GM12878 (cell line): ENCODE measurements at regions not wholly inside any gene's neighbourhood (a gene's known extent, or its start where the extent isn't known, plus 50 kb on each side); places are given as distances from the start of the nearest gene placed in this dataset.

Experiments
- ATAC-seq: fragments of 200-7000 bp; cut with Tn5 transposase; 3 replicates; pipeline ENCODE4 v1.9.1; 2020; ENCODE audit warnings: mild to moderate bottlenecking, moderate library complexity
- BruUV-seq: library from RNA; stranded (reverse); fragments of 400-500 nt; replicated peaks from 2 replicates; lab custom pipeline; 2021; lab: Mats Ljungman, UMichigan
- CTCF ChIA-PET: fragments of 300-600 bp; sonication (Branson Sonifier 250); formaldehyde crosslinking; extraction: SDS; loops from one replicate; lab custom pipeline; 2021; ENCODE audit warnings: inconsistent platforms; lab: Yijun Ruan, JAX
- POLR2A ChIA-PET: fragments of 350-600 bp; formaldehyde crosslinking; extraction: SDS; loops from one replicate; lab custom pipeline; 2021; ENCODE audit warnings: inconsistent platforms; lab: Charles Lee
- RAD21 ChIA-PET: fragments of 300-600 bp; sonication (Branson Sonifier 250); formaldehyde crosslinking; loops from one replicate; lab custom pipeline; 2023; ENCODE audit warnings: antibody characterized with exemption; ENCODE audit not compliant: unreplicated experiment; lab: Charles Lee
- SMC1A ChIA-PET: fragments of 300-600 bp; sonication (Branson Sonifier 250); formaldehyde crosslinking; loops from one replicate; lab custom pipeline; 2023; ENCODE audit not compliant: unreplicated experiment, uncharacterized antibody; lab: Charles Lee
- DNase-seq: peaks from one replicate; pipeline ENCODE4 v3.0.0-alpha.2; 2011; ENCODE audit warnings: low read depth, low spot score
- FAIRE-seq: peaks from 3 replicates; lab custom pipeline; 2011; peaks lifted over from hg19 to GRCh38; lab: Jason Lieb, UNC
- H2AFZ ChIP-seq: 2 replicates; pipeline ENCODE4 v1.6.0; 2011; ENCODE audit warnings: low read depth, low read length, control low read depth; ENCODE audit not compliant: control insufficient read depth
- H3K27ac ChIP-seq: 2 replicates; pipeline ENCODE4 v1.5.1; 2011; ENCODE audit warnings: control low read depth; ENCODE audit not compliant: control insufficient read depth, insufficient read depth
- H3K27me3 ChIP-seq, 2 experiments: replicated peaks in 1 of 2; 2 replicates each; pipeline versions ENCODE4 v1.6.0 to v1.6.1; 2011; ENCODE audit warnings: low read length in 1 of 2; ENCODE audit not compliant: control insufficient read depth in 2 of 2, insufficient read depth in 2 of 2
- H3K36me3 ChIP-seq, 2 experiments: 2 replicates each; pipeline ENCODE4 v1.5.1; 2011; ENCODE audit warnings: low read length in 1 of 2; ENCODE audit not compliant: control insufficient read depth in 2 of 2, insufficient read depth in 2 of 2
- H3K4me1 ChIP-seq: 2 replicates; pipeline ENCODE4 v1.6.1; 2011; ENCODE audit warnings: mild to moderate bottlenecking, low read length, moderate library complexity, mixed read lengths; ENCODE audit not compliant: control insufficient read depth, insufficient read depth
- H3K4me2 ChIP-seq: 2 replicates; pipeline ENCODE4 v1.6.0; 2011; ENCODE audit warnings: control low read depth; ENCODE audit not compliant: control insufficient read depth, insufficient read depth
- H3K4me3 ChIP-seq: fragments of 200-600 bp; sonication (generic); 2 replicates; pipeline ENCODE4 v1.5.1; 2016
- H3K79me2 ChIP-seq: 2 replicates; pipeline ENCODE4 v1.6.0; 2011; ENCODE audit warnings: low read length; ENCODE audit not compliant: control insufficient read depth, insufficient read depth
- H3K9ac ChIP-seq: 2 replicates; pipeline ENCODE4 v1.8.0; 2011; ENCODE audit warnings: low read length, control low read depth, mixed read lengths; ENCODE audit not compliant: control insufficient read depth, insufficient read depth
- H3K9me3 ChIP-seq: replicated peaks from 3 replicates; pipeline ENCODE4 v1.5.1; 2011; ENCODE audit warnings: mild to moderate bottlenecking, low read length; ENCODE audit not compliant: control insufficient read depth, insufficient read depth
- H4K20me1 ChIP-seq: 2 replicates; pipeline ENCODE4 v1.6.0; 2011; ENCODE audit not compliant: control insufficient read depth, insufficient read depth
- BHLHE40 ChIP-seq, 2 experiments: fragments of 450-650 bp in 1 of 2; IDR thresholded peaks; 2 replicates each; pipeline ENCODE4 v1.6.1; 2011 to 2017; ENCODE audit warnings: low read depth in 2 of 2, borderline replicate concordance in 1 of 2, improper control_type of control experiment in 1 of 2, low read length in 1 of 2, mild to moderate bottlenecking in 1 of 2
- IKZF1 ChIP-seq: fragments of 450-650 bp; conservative IDR thresholded peaks from 2 replicates; pipeline ENCODE4 v1.6.1; 2017; ENCODE audit warnings: antibody characterized with exemption, mild to moderate bottlenecking
- KAT2A ChIP-seq: conservative IDR thresholded peaks from 2 replicates; pipeline ENCODE4 v1.6.1; 2011; ENCODE audit warnings: low read depth, low read length; ENCODE audit not compliant: control insufficient read depth
- MYC ChIP-seq: IDR thresholded peaks from 2 replicates; pipeline ENCODE4 v1.6.1; 2011; ENCODE audit warnings: mild to moderate bottlenecking, low read length, moderate library complexity, inconsistent platforms; ENCODE audit not compliant: insufficient read depth, insufficient replicate concordance, insufficient read length, severe bottlenecking
- PAX5 ChIP-seq: IDR thresholded peaks from 2 replicates; pipeline ENCODE4 v1.6.1; 2011; ENCODE audit warnings: low read depth, low read length, borderline replicate concordance
- RB1 ChIP-seq: fragments of 450-650 bp; formaldehyde crosslinking; IDR thresholded peaks from 2 replicates; pipeline ENCODE4 v1.6.1; 2017; ENCODE audit warnings: mild to moderate bottlenecking, borderline replicate concordance
- RUNX3 ChIP-seq: IDR thresholded peaks from 2 replicates; pipeline ENCODE4 v1.6.1; 2012; ENCODE audit warnings: low read length, inconsistent platforms
- SMAD1 ChIP-seq: fragments of 450-650 bp; IDR thresholded peaks from 2 replicates; pipeline ENCODE4 v1.6.1; 2018; ENCODE audit warnings: mild to moderate bottlenecking, low read depth; ENCODE audit not compliant: partially characterized antibody
- SMC3 ChIP-seq: IDR thresholded peaks from 2 replicates; pipeline ENCODE4 v1.6.1; 2011; ENCODE audit warnings: low read length, improper control_type of control experiment, borderline replicate concordance
- TAF1 ChIP-seq: IDR thresholded peaks from 2 replicates; pipeline ENCODE4 v1.6.1; 2011; ENCODE audit warnings: mild to moderate bottlenecking, low read depth, low read length, borderline replicate concordance
- ZZZ3 ChIP-seq: IDR thresholded peaks from 2 replicates; pipeline ENCODE4 v1.6.1; 2011; ENCODE audit warnings: low read depth; ENCODE audit not compliant: control insufficient read depth, insufficient read length
- whole genome bisulfite sequencing: methylation state at CpG from one replicate; pipeline ENCODE4 v1.1.6; 2016; ENCODE audit warnings: low lambda C conversion rate; ENCODE audit not compliant: insufficient replicate concordance, insufficient coverage; ENCODE audit errors: missing lambda C conversion rate; 5-methylcytosine and 5-hydroxymethylcytosine counted together
- in situ Hi-C: fragments of 300-500 bp; cut with MboI; formaldehyde crosslinking; loops from 9 replicates; pipeline ENCODE4 v1.14.3; 2018; ENCODE audit warnings: mixed read lengths
- intact Hi-C: fragments of 100-400 bp; cut with micrococcal nuclease; formaldehyde crosslinking; loops from one replicate; pipeline ENCODE4 v1.14.2; 2022; ENCODE audit not compliant: unreplicated experiment
- TF ChIP-seq, protein P1 (sequence below): fragments of 450-650 bp; IDR thresholded peaks from 2 replicates; pipeline ENCODE4 v1.6.1; 2017; ENCODE audit warnings: mild to moderate bottlenecking, moderate library complexity
- TF ChIP-seq, protein P2 (sequence below): fragments of 450-650 bp; IDR thresholded peaks from 2 replicates; pipeline ENCODE4 v1.6.1; 2017; ENCODE audit warnings: antibody characterized with exemption, mild to moderate bottlenecking, moderate library complexity
- TF ChIP-seq, protein P3 (sequence below): IDR thresholded peaks from 2 replicates; pipeline ENCODE4 v1.6.1; 2012; ENCODE audit warnings: low read length, inconsistent platforms

DNA sequence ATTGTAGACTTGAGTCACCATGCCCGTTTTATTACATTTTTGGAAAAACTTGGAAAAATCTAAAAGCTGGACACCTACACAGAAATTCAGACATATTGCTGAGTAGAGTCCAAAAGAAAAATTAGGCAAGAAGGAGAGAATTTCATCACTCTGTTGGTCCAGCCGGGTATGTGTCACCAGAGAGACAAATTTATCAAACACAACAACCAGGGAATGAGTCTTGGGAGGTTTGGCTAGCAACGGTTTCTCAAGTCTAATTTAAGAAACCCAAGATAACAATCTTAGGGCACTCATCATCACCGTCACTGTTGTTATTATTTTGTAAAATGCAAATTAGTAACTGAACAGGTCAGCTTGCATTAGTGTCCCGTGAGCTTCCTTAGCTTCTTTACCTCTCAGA, 197.5 kb upstream of the C2CD4B start (continued):
- TF ChIP-seq, protein P1, sequence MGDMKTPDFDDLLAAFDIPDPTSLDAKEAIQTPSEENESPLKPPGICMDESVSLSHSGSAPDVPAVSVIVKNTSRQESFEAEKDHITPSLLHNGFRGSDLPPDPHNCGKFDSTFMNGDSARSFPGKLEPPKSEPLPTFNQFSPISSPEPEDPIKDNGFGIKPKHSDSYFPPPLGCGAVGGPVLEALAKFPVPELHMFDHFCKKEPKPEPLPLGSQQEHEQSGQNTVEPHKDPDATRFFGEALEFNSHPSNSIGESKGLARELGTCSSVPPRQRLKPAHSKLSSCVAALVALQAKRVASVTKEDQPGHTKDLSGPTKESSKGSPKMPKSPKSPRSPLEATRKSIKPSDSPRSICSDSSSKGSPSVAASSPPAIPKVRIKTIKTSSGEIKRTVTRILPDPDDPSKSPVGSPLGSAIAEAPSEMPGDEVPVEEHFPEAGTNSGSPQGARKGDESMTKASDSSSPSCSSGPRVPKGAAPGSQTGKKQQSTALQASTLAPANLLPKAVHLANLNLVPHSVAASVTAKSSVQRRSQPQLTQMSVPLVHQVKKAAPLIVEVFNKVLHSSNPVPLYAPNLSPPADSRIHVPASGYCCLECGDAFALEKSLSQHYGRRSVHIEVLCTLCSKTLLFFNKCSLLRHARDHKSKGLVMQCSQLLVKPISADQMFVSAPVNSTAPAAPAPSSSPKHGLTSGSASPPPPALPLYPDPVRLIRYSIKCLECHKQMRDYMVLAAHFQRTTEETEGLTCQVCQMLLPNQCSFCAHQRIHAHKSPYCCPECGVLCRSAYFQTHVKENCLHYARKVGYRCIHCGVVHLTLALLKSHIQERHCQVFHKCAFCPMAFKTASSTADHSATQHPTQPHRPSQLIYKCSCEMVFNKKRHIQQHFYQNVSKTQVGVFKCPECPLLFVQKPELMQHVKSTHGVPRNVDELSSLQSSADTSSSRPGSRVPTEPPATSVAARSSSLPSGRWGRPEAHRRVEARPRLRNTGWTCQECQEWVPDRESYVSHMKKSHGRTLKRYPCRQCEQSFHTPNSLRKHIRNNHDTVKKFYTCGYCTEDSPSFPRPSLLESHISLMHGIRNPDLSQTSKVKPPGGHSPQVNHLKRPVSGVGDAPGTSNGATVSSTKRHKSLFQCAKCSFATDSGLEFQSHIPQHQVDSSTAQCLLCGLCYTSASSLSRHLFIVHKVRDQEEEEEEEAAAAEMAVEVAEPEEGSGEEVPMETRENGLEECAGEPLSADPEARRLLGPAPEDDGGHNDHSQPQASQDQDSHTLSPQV: no peak
- TF ChIP-seq PAX5 (no peak), TAF1 (no peak), SMAD1 (no peak)
- TF ChIP-seq, all 136 proteins: peak for 0

DNA sequence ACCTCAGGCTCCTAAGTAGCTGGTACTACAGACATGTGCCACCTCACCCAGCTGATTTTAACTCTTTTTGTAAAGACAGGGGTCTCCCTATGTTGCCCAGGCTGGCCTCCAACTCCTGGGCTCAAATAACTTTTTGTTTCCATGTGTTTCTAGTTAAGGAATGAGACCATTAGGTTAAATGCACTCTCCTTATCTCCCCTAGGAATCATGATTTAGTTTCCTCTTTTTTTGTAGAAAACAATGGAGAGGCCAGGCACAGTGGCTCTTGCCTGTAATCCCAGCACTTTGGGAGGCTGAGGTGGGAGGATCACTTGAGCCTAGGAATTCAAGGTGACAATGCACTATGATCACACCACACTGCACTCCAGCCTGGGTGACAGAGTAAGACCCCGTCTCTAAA, 198.8 kb upstream of the C2CD4B start:
- H3K9ac ChIP-seq: no peak overlapping the region
- H3K4me2 ChIP-seq: no peak overlapping the region
- ChIA-PET POLR2A (no interaction called here), RAD21 (no interaction called here), CTCF (no interaction called here), SMC1A (no interaction called here)
- FAIRE-seq: no peak
- H3K4me1 ChIP-seq: no peaks in the 10 kb centered on the region
- in situ Hi-C loops: no loop called here
- H3K4me3 ChIP-seq: no peak overlapping the region
- intact Hi-C loops: no loop called here
- no peak for DNase-seq
- H3K36me3 ChIP-seq: no peaks in the 10 kb centered on the region
- BruUV-seq: no TSS peak
- H3K27me3 ChIP-seq: no peaks in the 10 kb centered on the region; a peak in 2 of 4 replicates
- H2AFZ ChIP-seq: no peak overlapping the region
- WGBS: 0% methylated on average over 1 of the region's 1 CpG
- H4K20me1 ChIP-seq: no peaks in the 10 kb centered on the region; the same call in 1 of the 2 replicates
- no peak overlapping the region for H3K27ac ChIP-seq
- no peaks in the 10 kb centered on the region for H3K79me2 ChIP-seq
- H3K9me3 ChIP-seq: no peaks in the 10 kb centered on the region
- ATAC-seq: no peak
- no peak for TF ChIP-seq MYC
- TF ChIP-seq SMC3: no peak
- TF ChIP-seq, protein P2, sequence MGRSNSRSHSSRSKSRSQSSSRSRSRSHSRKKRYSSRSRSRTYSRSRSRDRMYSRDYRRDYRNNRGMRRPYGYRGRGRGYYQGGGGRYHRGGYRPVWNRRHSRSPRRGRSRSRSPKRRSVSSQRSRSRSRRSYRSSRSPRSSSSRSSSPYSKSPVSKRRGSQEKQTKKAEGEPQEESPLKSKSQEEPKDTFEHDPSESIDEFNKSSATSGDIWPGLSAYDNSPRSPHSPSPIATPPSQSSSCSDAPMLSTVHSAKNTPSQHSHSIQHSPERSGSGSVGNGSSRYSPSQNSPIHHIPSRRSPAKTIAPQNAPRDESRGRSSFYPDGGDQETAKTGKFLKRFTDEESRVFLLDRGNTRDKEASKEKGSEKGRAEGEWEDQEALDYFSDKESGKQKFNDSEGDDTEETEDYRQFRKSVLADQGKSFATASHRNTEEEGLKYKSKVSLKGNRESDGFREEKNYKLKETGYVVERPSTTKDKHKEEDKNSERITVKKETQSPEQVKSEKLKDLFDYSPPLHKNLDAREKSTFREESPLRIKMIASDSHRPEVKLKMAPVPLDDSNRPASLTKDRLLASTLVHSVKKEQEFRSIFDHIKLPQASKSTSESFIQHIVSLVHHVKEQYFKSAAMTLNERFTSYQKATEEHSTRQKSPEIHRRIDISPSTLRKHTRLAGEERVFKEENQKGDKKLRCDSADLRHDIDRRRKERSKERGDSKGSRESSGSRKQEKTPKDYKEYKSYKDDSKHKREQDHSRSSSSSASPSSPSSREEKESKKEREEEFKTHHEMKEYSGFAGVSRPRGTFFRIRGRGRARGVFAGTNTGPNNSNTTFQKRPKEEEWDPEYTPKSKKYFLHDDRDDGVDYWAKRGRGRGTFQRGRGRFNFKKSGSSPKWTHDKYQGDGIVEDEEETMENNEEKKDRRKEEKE: no peak
- no peak for TF ChIP-seq RB1
- TF ChIP-seq RUNX3: no peak
- TF ChIP-seq KAT2A: no peak
- TF ChIP-seq, protein P3, sequence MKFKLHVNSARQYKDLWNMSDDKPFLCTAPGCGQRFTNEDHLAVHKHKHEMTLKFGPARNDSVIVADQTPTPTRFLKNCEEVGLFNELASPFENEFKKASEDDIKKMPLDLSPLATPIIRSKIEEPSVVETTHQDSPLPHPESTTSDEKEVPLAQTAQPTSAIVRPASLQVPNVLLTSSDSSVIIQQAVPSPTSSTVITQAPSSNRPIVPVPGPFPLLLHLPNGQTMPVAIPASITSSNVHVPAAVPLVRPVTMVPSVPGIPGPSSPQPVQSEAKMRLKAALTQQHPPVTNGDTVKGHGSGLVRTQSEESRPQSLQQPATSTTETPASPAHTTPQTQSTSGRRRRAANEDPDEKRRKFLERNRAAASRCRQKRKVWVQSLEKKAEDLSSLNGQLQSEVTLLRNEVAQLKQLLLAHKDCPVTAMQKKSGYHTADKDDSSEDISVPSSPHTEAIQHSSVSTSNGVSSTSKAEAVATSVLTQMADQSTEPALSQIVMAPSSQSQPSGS: no peak
- no peak for TF ChIP-seq IKZF1
- no peak for TF ChIP-seq ZZZ3
- no peak for TF ChIP-seq BHLHE40 (IDR thresholded peaks at IDR 0.05; ENCODE audit: borderline replicate concordance in 1 of 2, low read depth in 2 of 2, low read length in 1 of 2)
